T-helper 2 cell treated with Interferon-gamma antibody and Interleukin-4, amounts not matched to agents 5 μg/mL and 100 μg/mL, for 36 hours (primary cell): ENCODE measurements at regions not wholly inside any gene's neighbourhood (a gene's known extent, or its start where the extent isn't known, plus 50 kb on each side); places are given as distances from the start of the nearest gene placed in this dataset.
"Not testable (repeated sequence)": the region's sequence is repeated elsewhere in the genome, so short reads cannot be mapped to it uniquely, and the experiment has no call there.

Experiments used
- DNase-seq: peaks from one replicate; pipeline ENCODE4 v3.0.0; 2021; ENCODE audit warnings: low spot score
- H3K27ac Mint-ChIP-seq: one replicate; pipeline ENCODE4 v1.8.0; 2021; ENCODE audit warnings: mild to moderate bottlenecking, mixed read lengths
- H3K27me3 Mint-ChIP-seq: one replicate; pipeline ENCODE4 v1.8.0; 2021; ENCODE audit warnings: low read depth, mixed read lengths
- H3K36me3 Mint-ChIP-seq: one replicate; pipeline ENCODE4 v1.8.0; 2021; ENCODE audit warnings: low read depth, mixed read lengths
- H3K4me1 Mint-ChIP-seq: one replicate; pipeline ENCODE4 v1.8.0; 2021; ENCODE audit warnings: low read depth, mixed read lengths
- H3K4me3 Mint-ChIP-seq: one replicate; pipeline ENCODE4 v1.8.0; 2022; ENCODE audit warnings: mild to moderate bottlenecking, moderate library complexity, mixed read lengths
- H3K9me3 Mint-ChIP-seq: one replicate; pipeline ENCODE4 v1.8.0; 2021; ENCODE audit warnings: mixed read lengths

GRCh38 chr7:66467887-66468286, 160.8 kb upstream of the KCTD7 start:
- Mint-ChIP-seq H3K4me1 (no peaks in the 10 kb centered on the region), H3K27me3 (no peaks in the 10 kb centered on the region), H3K27ac (no peak overlapping the region), H3K9me3 (no peaks in the 10 kb centered on the region), H3K36me3 (no peaks in the 10 kb centered on the region), H3K4me3 (no peak overlapping the region)
- DNase-seq = no peak

- H3K9me3 Mint-ChIP-seq, H3K4me3 Mint-ChIP-seq, H3K27me3 Mint-ChIP-seq, H3K27ac Mint-ChIP-seq, H3K36me3 Mint-ChIP-seq, H3K4me1 Mint-ChIP-seq, DNase-seq: not testable (repeated sequence)
Measured at GRCh38 chr7:66473064-66473463, 155.6 kb upstream of the KCTD7 start.

- no peaks in the 10 kb centered on the region for H3K27me3 Mint-ChIP-seq
- H3K27ac Mint-ChIP-seq = no peak overlapping the region
- no peak for DNase-seq
- H3K4me3 Mint-ChIP-seq = no peak overlapping the region
- no peaks in the 10 kb centered on the region for H3K9me3 Mint-ChIP-seq
- H3K36me3 Mint-ChIP-seq = peaks cover 6% of the 10 kb centered on the region
- no peaks in the 10 kb centered on the region for H3K4me1 Mint-ChIP-seq
Measured at GRCh38 chr7:66474441-66474840, 154.2 kb upstream of the KCTD7 start.

GRCh38 chr7:66476056-66476455, 152.6 kb upstream of the KCTD7 start:
- DNase-seq, H3K27ac Mint-ChIP-seq, H3K9me3 Mint-ChIP-seq, H3K4me3 Mint-ChIP-seq, H3K4me1 Mint-ChIP-seq, H3K36me3 Mint-ChIP-seq, H3K27me3 Mint-ChIP-seq: not testable (repeated sequence)

GRCh38 chr7:66477822-66478397, 150.8 kb upstream of the KCTD7 start:
- not testable (repeated sequence) for H3K27me3 Mint-ChIP-seq, H3K9me3 Mint-ChIP-seq, H3K4me1 Mint-ChIP-seq, H3K27ac Mint-ChIP-seq, DNase-seq, H3K4me3 Mint-ChIP-seq
- H3K36me3 Mint-ChIP-seq = peaks cover 17% of the 10 kb centered on the region

- not testable (repeated sequence) for H3K9me3 Mint-ChIP-seq, H3K27me3 Mint-ChIP-seq, H3K27ac Mint-ChIP-seq, H3K4me3 Mint-ChIP-seq, DNase-seq, H3K4me1 Mint-ChIP-seq
- peaks cover 19% of the 10 kb centered on the region for H3K36me3 Mint-ChIP-seq
Measured at GRCh38 chr7:66481229-66481628, 147.5 kb upstream of the KCTD7 start.

- H3K4me3 Mint-ChIP-seq, H3K4me1 Mint-ChIP-seq, DNase-seq, H3K36me3 Mint-ChIP-seq, H3K9me3 Mint-ChIP-seq, H3K27ac Mint-ChIP-seq, H3K27me3 Mint-ChIP-seq: not testable (repeated sequence)
Measured at GRCh38 chr7:66489065-66489464, 139.6 kb upstream of the KCTD7 start.

- H3K27ac Mint-ChIP-seq = peak overlapping the region; percentile 43
- H3K4me3 Mint-ChIP-seq, H3K4me1 Mint-ChIP-seq, H3K36me3 Mint-ChIP-seq, H3K27me3 Mint-ChIP-seq, DNase-seq, H3K9me3 Mint-ChIP-seq: not testable (repeated sequence)
Measured at GRCh38 chr7:66489741-66490140, 138.9 kb upstream of the KCTD7 start.

GRCh38 chr7:66490979-66491378, 137.7 kb upstream of the KCTD7 start:
- not testable (repeated sequence) for H3K4me1 Mint-ChIP-seq, H3K36me3 Mint-ChIP-seq

GRCh38 chr7:66492405-66492804, 136.3 kb upstream of the KCTD7 start:
- H3K9me3 Mint-ChIP-seq, H3K36me3 Mint-ChIP-seq: not testable (repeated sequence)

More at GRCh38 chr7:66490979-66491378, 137.7 kb upstream of the KCTD7 start:
- DNase-seq, H3K4me3 Mint-ChIP-seq, H3K9me3 Mint-ChIP-seq, H3K27ac Mint-ChIP-seq, H3K27me3 Mint-ChIP-seq: not testable (repeated sequence)

GRCh38 chr7:66493235-66494205, 135.2 kb upstream of the KCTD7 start:
- Mint-ChIP-seq H3K27me3 (no peaks in the 10 kb centered on the region), H3K4me3 (peak overlapping the region; percentile 93)

More at GRCh38 chr7:66492405-66492804, 136.3 kb upstream of the KCTD7 start:
- H3K27me3 Mint-ChIP-seq, DNase-seq, H3K4me1 Mint-ChIP-seq: not testable (repeated sequence)
- Mint-ChIP-seq H3K27ac (peak overlapping the region; percentile 96), H3K4me3 (peak overlapping the region; percentile 93)

GRCh38 chr7:66497346-66497745, 131.3 kb upstream of the KCTD7 start:
- DNase-seq = no peak
- H3K4me1 Mint-ChIP-seq = peaks cover 2% of the 10 kb centered on the region
- no peak overlapping the region for H3K27ac Mint-ChIP-seq

More at GRCh38 chr7:66493235-66494205, 135.2 kb upstream of the KCTD7 start:
- no peaks in the 10 kb centered on the region for H3K36me3 Mint-ChIP-seq
- peak overlapping the region; percentile 96 for H3K27ac Mint-ChIP-seq
- H3K9me3 Mint-ChIP-seq = no peaks in the 10 kb centered on the region
- H3K4me1 Mint-ChIP-seq = peaks cover 7% of the 10 kb centered on the region
- DNase-seq = peak; percentile 96

GRCh38 chr7:66500087-66500486, 128.6 kb upstream of the KCTD7 start:
- Mint-ChIP-seq H3K4me3 (no peak overlapping the region), H3K36me3 (no peaks in the 10 kb centered on the region), H3K27me3 (peaks cover 4% of the 10 kb centered on the region), H3K9me3 (no peaks in the 10 kb centered on the region), H3K27ac (no peak overlapping the region), H3K4me1 (peaks cover 1% of the 10 kb centered on the region)
- no peak for DNase-seq

More at GRCh38 chr7:66497346-66497745, 131.3 kb upstream of the KCTD7 start:
- no peaks in the 10 kb centered on the region for H3K36me3 Mint-ChIP-seq
- no peak overlapping the region for H3K4me3 Mint-ChIP-seq
- no peaks in the 10 kb centered on the region for H3K27me3 Mint-ChIP-seq
- no peaks in the 10 kb centered on the region for H3K9me3 Mint-ChIP-seq

- H3K9me3 Mint-ChIP-seq = no peaks in the 10 kb centered on the region
- H3K27me3 Mint-ChIP-seq = peaks cover 11% of the 10 kb centered on the region
- no peak for DNase-seq
- no peak overlapping the region for H3K27ac Mint-ChIP-seq
- H3K4me1 Mint-ChIP-seq = peaks cover 6% of the 10 kb centered on the region
- no peaks in the 10 kb centered on the region for H3K36me3 Mint-ChIP-seq
- H3K4me3 Mint-ChIP-seq = no peak overlapping the region
Measured at GRCh38 chr7:66502230-66503035, 126.2 kb upstream of the KCTD7 start.
